GM18519 (cell line): ENCODE measurements at regions not wholly inside any gene's neighbourhood (a gene's known extent, or its start where the extent isn't known, plus 50 kb on each side); places are given as distances from the start of the nearest gene placed in this dataset.
"Not testable (repeated sequence)": the region's sequence is repeated elsewhere in the genome, so short reads cannot be mapped to it uniquely, and the experiment has no call there.

Experiments used
- ATAC-seq: cut with Tn5 transposase; IDR thresholded peaks from one replicate; pipeline ENCODE4 v1.9.1; 2021; ENCODE audit warnings: mild to moderate bottlenecking, moderate library complexity; ENCODE audit not compliant: unreplicated experiment, low FRiP score

GRCh38 chr5:52255308-52255707 lies 532.4 kb upstream of the ITGA1 start:
- no peak for ATAC-seq

GRCh38 chr5:52262844-52263243 lies 524.9 kb upstream of the ITGA1 start:
- ATAC-seq = no peak

- no peak for ATAC-seq
These were observed 518.3 kb upstream of the ITGA1 start for GRCh38 chr5:52269401-52269800.

GRCh38 chr5:52269859-52270258 lies 517.9 kb upstream of the ITGA1 start:
- ATAC-seq = no peak

GRCh38 chr5:52275639-52276038 lies 512.1 kb upstream of the ITGA1 start:
- no peak for ATAC-seq

- no peak for ATAC-seq
These were observed 510.6 kb upstream of the ITGA1 start for GRCh38 chr5:52277101-52277500.

GRCh38 chr5:52282647-52283046 lies 505.1 kb upstream of the ITGA1 start:
- ATAC-seq = no peak

- ATAC-seq = no peak
These were observed 504.5 kb upstream of the ITGA1 start for GRCh38 chr5:52283221-52283620.

- ATAC-seq = no peak
These were observed 486.9 kb upstream of the ITGA1 start for GRCh38 chr5:52300703-52301372.

GRCh38 chr5:52304816-52305215 lies 482.9 kb upstream of the ITGA1 start:
- ATAC-seq = not testable (repeated sequence)

GRCh38 chr5:52328220-52328806 lies 459.4 kb upstream of the ITGA1 start:
- no peak for ATAC-seq

- no peak for ATAC-seq
These were observed 456.0 kb upstream of the ITGA1 start for GRCh38 chr5:52331725-52332124.

GRCh38 chr5:52334367-52334766 lies 453.3 kb upstream of the ITGA1 start:
- no peak for ATAC-seq

- ATAC-seq = no peak
These were observed 448.4 kb upstream of the ITGA1 start for GRCh38 chr5:52339285-52339684.

- no peak for ATAC-seq
These were observed 445.4 kb upstream of the ITGA1 start for GRCh38 chr5:52342361-52342760.

- no peak for ATAC-seq
These were observed 431.3 kb upstream of the ITGA1 start for GRCh38 chr5:52356311-52356918.

GRCh38 chr5:52359261-52359660 lies 428.5 kb upstream of the ITGA1 start:
- no peak for ATAC-seq

GRCh38 chr5:52360985-52361384 lies 426.7 kb upstream of the ITGA1 start:
- no peak for ATAC-seq

- no peak for ATAC-seq
These were observed 413.4 kb upstream of the ITGA1 start for GRCh38 chr5:52374286-52374685.

GRCh38 chr5:52375969-52376368 lies 411.7 kb upstream of the ITGA1 start:
- ATAC-seq = no peak

- no peak for ATAC-seq
These were observed 411.1 kb upstream of the ITGA1 start for GRCh38 chr5:52376592-52376991.

- no peak for ATAC-seq
These were observed 409.5 kb upstream of the ITGA1 start for GRCh38 chr5:52378237-52378636.
